ENCODE measurements at regions not wholly inside any gene's neighbourhood (a gene's known extent, or its start where the extent isn't known, plus 50 kb on each side); places are given as distances from the start of the nearest gene placed in this dataset.

GRCh38 chr7:123303926-123304325, 104.2 kb upstream of the SLC13A1 start:
- TF ChIP-seq CTCF (IDR thresholded peaks at IDR 0.05; ENCODE audit: low read depth, low read length) (no peak), EZH2phosphoT487 (IDR thresholded peaks at IDR 0.05; ENCODE audit: low read depth) (no peak)

Data from OCI-LY3 (cell line).